Loucy (cell line): ENCODE measurements at regions not wholly inside any gene's neighbourhood (a gene's known extent, or its start where the extent isn't known, plus 50 kb on each side); places are given as distances from the start of the nearest gene placed in this dataset.

Source experiments
- H2AFZ ChIP-seq: fragments of 200-600 bp; sonication (generic); 2 replicates; pipeline ENCODE4 v1.6.0; 2016; ENCODE audit warnings: antibody characterized with exemption, mild to moderate bottlenecking, low read length, moderate library complexity
- H3F3A ChIP-seq: fragments of 200-600 bp; 2 replicates; pipeline ENCODE4 v1.6.0; 2016; ENCODE audit warnings: antibody characterized with exemption, low read depth, mild to moderate bottlenecking
- H3K27me3 ChIP-seq: fragments of 200-600 bp; sonication (generic); 2 replicates; pipeline ENCODE4 v1.6.1; 2014; ENCODE audit warnings: low read length, mild to moderate bottlenecking; ENCODE audit not compliant: insufficient read depth, poor library complexity, severe bottlenecking
- H3K36me3 ChIP-seq: fragments of 200-600 bp; sonication (generic); 2 replicates; pipeline ENCODE4 v1.6.1; 2016; ENCODE audit warnings: low read length; ENCODE audit not compliant: insufficient read depth
- H3K4me1 ChIP-seq: fragments of 200-600 bp; sonication (generic); 2 replicates; pipeline ENCODE4 v1.5.1; 2014; ENCODE audit warnings: low read length, mild to moderate bottlenecking; ENCODE audit not compliant: insufficient read depth, poor library complexity, severe bottlenecking
- H3K4me2 ChIP-seq: fragments of 200-600 bp; sonication (generic); 2 replicates; pipeline ENCODE4 v1.6.0; 2014; ENCODE audit warnings: antibody characterized with exemption, low read length, low read depth, mild to moderate bottlenecking; ENCODE audit not compliant: poor library complexity, severe bottlenecking
- H3K4me3 ChIP-seq: fragments of 200-600 bp; sonication (generic); 2 replicates; pipeline ENCODE4 v1.5.1; 2014; ENCODE audit warnings: low read length, mild to moderate bottlenecking, mixed read lengths; ENCODE audit not compliant: poor library complexity, severe bottlenecking
- H3K79me2 ChIP-seq: fragments of 200-600 bp; sonication (generic); 2 replicates; pipeline ENCODE4 v1.6.1; 2014; ENCODE audit warnings: low read length; ENCODE audit not compliant: insufficient read depth
- H3K9ac ChIP-seq: fragments of 200-600 bp; sonication (generic); 2 replicates; pipeline ENCODE4 v1.6.0; 2014; ENCODE audit warnings: mild to moderate bottlenecking, low read depth, low read length, moderate library complexity; ENCODE audit not compliant: poor library complexity, severe bottlenecking
- H3K9me2 ChIP-seq: fragments of 200-600 bp; sonication (generic); replicated peaks from 2 replicates; pipeline ENCODE4 v1.6.1; 2016; ENCODE audit warnings: low read depth, low read length, mixed read lengths
- H3K9me3 ChIP-seq: fragments of 200-600 bp; sonication (generic); 2 replicates; pipeline ENCODE4 v1.6.1; 2014; ENCODE audit warnings: mild to moderate bottlenecking, antibody characterized with exemption, low read length, low read depth; ENCODE audit not compliant: insufficient read depth
- H4K20me1 ChIP-seq: fragments of 200-600 bp; sonication (generic); 2 replicates; pipeline ENCODE4 v1.6.0; 2014; ENCODE audit warnings: antibody characterized with exemption, low read length, mild to moderate bottlenecking; ENCODE audit not compliant: insufficient read depth, poor library complexity, severe bottlenecking
- CTCF ChIP-seq: fragments of 200-600 bp; sonication (generic); conservative IDR thresholded peaks from 2 replicates; pipeline ENCODE4 v1.5.1; 2014; ENCODE audit warnings: mild to moderate bottlenecking, antibody characterized with exemption, low read length
- EZH2phosphoT487 ChIP-seq: fragments of 200-600 bp; IDR thresholded peaks from 2 replicates; pipeline ENCODE4 v1.6.1; 2018; ENCODE audit warnings: antibody characterized with exemption, mild to moderate bottlenecking, moderate library complexity, borderline replicate concordance

DNA sequence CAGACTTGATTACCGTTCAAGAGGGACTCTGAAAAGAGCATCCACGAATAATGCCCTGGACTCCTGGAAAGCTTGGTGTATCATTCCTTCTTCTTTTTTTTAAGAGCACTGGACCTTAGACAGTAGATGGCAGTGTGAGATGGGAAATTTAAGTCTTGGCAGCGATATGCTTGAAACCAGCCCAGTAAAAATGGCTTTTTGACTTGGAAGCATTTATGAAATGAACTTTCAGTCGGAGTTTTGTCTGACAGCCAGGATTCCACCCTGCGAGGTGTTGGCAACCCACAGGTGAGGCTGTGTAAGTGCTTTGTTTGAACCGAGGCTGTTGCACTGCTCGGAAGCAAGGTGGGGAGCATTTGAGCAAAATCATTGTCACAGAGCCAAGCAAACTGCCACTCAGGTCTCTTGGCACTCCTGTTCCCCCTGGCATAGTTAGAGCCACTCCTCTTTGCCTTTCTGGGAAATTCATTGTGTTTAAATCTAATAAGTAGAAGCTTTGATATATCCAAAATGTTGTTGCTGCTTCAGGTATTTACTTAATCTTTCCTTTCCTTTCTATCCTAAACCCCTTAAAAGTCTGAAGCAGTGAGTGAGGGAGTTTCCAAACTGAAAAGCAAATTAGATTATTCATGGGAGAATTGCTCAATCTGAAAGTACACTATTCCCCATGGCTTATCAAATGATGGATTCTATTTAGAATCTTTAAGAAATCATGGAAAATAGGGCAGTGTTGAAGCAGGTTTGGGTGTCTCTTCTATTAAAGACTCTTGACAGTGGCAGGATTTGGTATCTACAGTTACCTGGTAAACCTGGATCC, 272.8 kb upstream of the SLC35B3 start:
- Histone ChIP-seq H2AFZ (no peak overlapping the region), H3K9me2 (no peaks in the 10 kb centered on the region), H3K36me3 (no peaks in the 10 kb centered on the region), H3K9me3 (no peaks in the 10 kb centered on the region), H3K9ac (no peak overlapping the region), H3K4me1 (no peaks in the 10 kb centered on the region), H3K27me3 (no peaks in the 10 kb centered on the region), H3K79me2 (no peaks in the 10 kb centered on the region), H4K20me1 (no peaks in the 10 kb centered on the region), H3K4me3 (no peak overlapping the region), H3K4me2 (no peak overlapping the region), H3F3A (no peaks in the 10 kb centered on the region)
- TF ChIP-seq EZH2phosphoT487 (no peak), CTCF (peak; percentile 41)

DNA sequence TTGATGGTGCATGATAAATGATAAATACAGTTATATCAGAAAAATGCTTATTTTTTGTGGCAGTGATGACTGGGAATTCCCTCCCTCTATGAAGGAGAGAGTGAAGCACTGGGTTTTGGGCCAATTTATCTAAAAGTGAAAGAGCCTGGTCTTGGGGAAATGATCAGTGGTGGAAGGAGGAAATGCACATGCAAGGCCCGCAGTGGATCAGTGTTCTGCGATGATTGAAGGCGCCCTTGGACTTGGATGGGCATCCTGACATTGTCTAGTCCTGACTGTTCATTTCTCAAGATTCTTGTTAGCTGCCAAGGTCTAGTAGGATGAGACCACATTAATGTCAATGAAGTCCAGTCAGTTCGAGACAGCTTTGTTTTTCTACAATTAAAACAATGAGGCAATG, 272.0 kb upstream of the SLC35B3 start:
- Histone ChIP-seq H3K9ac (no peak overlapping the region), H3K9me3 (no peaks in the 10 kb centered on the region), H3K4me3 (no peak overlapping the region), H3K79me2 (no peaks in the 10 kb centered on the region), H3K27me3 (no peaks in the 10 kb centered on the region), H3K36me3 (no peaks in the 10 kb centered on the region), H3K9me2 (no peaks in the 10 kb centered on the region), H3F3A (no peaks in the 10 kb centered on the region), H2AFZ (no peak overlapping the region), H3K4me2 (no peak overlapping the region), H3K4me1 (no peaks in the 10 kb centered on the region), H4K20me1 (no peaks in the 10 kb centered on the region)
- TF ChIP-seq CTCF, result no peak
- TF ChIP-seq EZH2phosphoT487, result no peak

DNA sequence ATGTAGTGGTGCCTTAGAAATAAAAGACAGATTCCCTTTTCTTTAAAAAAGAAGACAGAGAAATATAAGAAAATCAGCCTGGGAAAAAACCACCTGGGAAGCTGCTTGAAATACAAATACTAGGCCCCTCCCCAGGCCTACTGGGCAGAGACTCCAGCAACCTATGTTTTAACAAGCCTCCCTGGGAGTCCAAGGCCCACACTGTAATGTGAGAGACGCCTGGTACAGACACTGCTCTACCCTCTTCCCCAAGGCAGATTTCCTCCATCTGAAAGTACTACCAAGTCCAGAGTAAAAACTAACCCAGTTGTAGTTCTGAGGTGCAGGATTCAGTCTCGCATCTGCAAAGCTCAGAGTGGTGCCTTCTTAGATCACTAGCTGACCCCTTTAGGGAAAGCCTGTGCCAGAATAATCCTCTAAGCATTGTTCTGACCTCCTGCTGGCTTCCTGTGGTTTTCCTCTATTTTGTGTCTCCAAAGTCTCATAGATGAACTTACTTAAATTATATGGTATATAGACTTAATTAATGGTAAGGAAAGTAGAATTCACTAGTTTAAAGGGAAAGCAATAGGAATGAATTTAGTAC, 270.2 kb upstream of the SLC35B3 start:
- no peaks in the 10 kb centered on the region for H3K9me2 ChIP-seq
- H3F3A ChIP-seq, result no peaks in the 10 kb centered on the region
- H2AFZ ChIP-seq, result no peak overlapping the region
- H3K4me2 ChIP-seq, result no peak overlapping the region
- H3K36me3 ChIP-seq, result no peaks in the 10 kb centered on the region
- no peaks in the 10 kb centered on the region for H3K4me1 ChIP-seq
- no peak overlapping the region for H3K4me3 ChIP-seq
- TF ChIP-seq CTCF (no peak), EZH2phosphoT487 (no peak)
- no peak overlapping the region for H3K9ac ChIP-seq
- H3K79me2 ChIP-seq, result no peaks in the 10 kb centered on the region
- no peaks in the 10 kb centered on the region for H3K27me3 ChIP-seq
- no peaks in the 10 kb centered on the region for H4K20me1 ChIP-seq
- no peaks in the 10 kb centered on the region for H3K9me3 ChIP-seq
